Nephron (organoid): ENCODE measurements at regions not wholly inside any gene's neighbourhood (a gene's known extent, or its start where the extent isn't known, plus 50 kb on each side); places are given as distances from the start of the nearest gene placed in this dataset.

Experiments used
- H3K27ac Mint-ChIP-seq, 3 experiments: 2 replicates each; pipeline ENCODE4 v1.8.0; 2020; ENCODE audit warnings: mixed read lengths in 3 of 3, mild to moderate bottlenecking in 2 of 3, moderate library complexity in 1 of 3
- H3K27me3 Mint-ChIP-seq: 2 replicates; pipeline ENCODE4 v1.8.0; 2021; ENCODE audit warnings: low read depth, mild to moderate bottlenecking, moderate library complexity, mixed read lengths
- H3K36me3 Mint-ChIP-seq: 2 replicates; pipeline ENCODE4 v1.8.0; 2020; ENCODE audit warnings: low read depth, mixed read lengths
- H3K4me1 Mint-ChIP-seq: 2 replicates; pipeline ENCODE4 v1.8.0; 2020; ENCODE audit warnings: mixed read lengths
- H3K4me3 Mint-ChIP-seq, 3 experiments: 2 replicates each; pipeline ENCODE4 v1.8.0; 2020; ENCODE audit warnings: mild to moderate bottlenecking in 3 of 3, mixed read lengths in 3 of 3, moderate library complexity in 2 of 3
- H3K9me3 Mint-ChIP-seq: 2 replicates; pipeline ENCODE4 v1.8.0; 2020; ENCODE audit warnings: mixed read lengths
- TF ChIP-seq, protein P1 (sequence below), 3 experiments: fragments of 200-600 bp; sonication (generic); IDR thresholded peaks; one replicate each; pipeline ENCODE4 v1.5.0; 2021; ENCODE audit warnings: antibody characterized with exemption in 3 of 3; ENCODE audit not compliant: unreplicated experiment in 3 of 3

DNA sequence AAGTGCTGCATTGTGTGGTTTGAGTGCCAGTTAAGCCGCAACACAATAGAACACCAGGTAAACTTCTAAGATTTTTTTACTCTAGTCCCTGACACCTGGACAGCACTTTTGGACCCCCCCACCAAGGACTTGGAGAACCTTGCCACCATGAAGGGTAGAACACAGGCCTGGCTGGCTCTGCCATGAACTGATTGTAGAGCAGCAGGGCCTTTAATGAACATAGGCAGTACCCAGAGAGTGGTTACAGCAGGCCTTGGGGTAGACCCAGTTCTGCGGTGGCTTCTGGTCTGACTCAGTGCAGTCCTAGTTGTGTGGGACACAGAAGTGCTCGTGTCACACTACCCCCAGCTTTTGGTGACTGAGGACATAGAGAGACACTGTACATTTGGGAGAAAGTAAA, 648.3 kb downstream of the PCDH19 start:
- TF ChIP-seq, protein P1, sequence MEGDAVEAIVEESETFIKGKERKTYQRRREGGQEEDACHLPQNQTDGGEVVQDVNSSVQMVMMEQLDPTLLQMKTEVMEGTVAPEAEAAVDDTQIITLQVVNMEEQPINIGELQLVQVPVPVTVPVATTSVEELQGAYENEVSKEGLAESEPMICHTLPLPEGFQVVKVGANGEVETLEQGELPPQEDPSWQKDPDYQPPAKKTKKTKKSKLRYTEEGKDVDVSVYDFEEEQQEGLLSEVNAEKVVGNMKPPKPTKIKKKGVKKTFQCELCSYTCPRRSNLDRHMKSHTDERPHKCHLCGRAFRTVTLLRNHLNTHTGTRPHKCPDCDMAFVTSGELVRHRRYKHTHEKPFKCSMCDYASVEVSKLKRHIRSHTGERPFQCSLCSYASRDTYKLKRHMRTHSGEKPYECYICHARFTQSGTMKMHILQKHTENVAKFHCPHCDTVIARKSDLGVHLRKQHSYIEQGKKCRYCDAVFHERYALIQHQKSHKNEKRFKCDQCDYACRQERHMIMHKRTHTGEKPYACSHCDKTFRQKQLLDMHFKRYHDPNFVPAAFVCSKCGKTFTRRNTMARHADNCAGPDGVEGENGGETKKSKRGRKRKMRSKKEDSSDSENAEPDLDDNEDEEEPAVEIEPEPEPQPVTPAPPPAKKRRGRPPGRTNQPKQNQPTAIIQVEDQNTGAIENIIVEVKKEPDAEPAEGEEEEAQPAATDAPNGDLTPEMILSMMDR (IDR thresholded peaks at IDR 0.05; ENCODE audit: unreplicated experiment in 3 of 3), result no peak
- H3K36me3 Mint-ChIP-seq, result no peaks in the 10 kb centered on the region
- H3K9me3 Mint-ChIP-seq, result peaks cover 13% of the 10 kb centered on the region
- H3K27ac Mint-ChIP-seq, result no peak overlapping the region
- H3K4me1 Mint-ChIP-seq, result no peaks in the 10 kb centered on the region
- H3K4me3 Mint-ChIP-seq, result no peak overlapping the region
- H3K27me3 Mint-ChIP-seq, result no peaks in the 10 kb centered on the region

DNA sequence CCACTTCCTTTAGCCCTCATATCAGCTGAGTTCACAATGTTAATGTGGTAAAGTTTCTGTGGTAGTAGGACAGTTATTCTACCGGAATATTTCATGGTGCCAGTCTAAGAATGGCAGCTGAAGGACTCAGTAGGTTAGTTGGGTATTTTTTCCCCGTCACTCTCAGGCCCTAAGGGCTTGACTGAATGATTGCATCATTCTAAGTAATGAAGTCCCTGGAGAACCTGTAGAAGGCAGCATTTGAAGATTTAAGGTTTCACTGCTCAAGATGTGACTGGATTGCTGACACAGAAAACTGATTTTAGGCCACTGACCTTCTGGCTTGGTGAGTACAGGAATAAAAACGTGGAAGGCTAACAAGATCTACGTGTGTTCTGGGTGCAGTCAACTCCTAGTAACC, 657.3 kb downstream of the PCDH19 start:
- Mint-ChIP-seq H3K27ac (no peak overlapping the region), H3K27me3 (no peaks in the 10 kb centered on the region), H3K9me3 (no peaks in the 10 kb centered on the region), H3K4me1 (no peaks in the 10 kb centered on the region), H3K36me3 (no peaks in the 10 kb centered on the region), H3K4me3 (no peak overlapping the region)
- TF ChIP-seq, protein P1 (IDR thresholded peaks at IDR 0.05; ENCODE audit: unreplicated experiment in 3 of 3), result no peak

DNA sequence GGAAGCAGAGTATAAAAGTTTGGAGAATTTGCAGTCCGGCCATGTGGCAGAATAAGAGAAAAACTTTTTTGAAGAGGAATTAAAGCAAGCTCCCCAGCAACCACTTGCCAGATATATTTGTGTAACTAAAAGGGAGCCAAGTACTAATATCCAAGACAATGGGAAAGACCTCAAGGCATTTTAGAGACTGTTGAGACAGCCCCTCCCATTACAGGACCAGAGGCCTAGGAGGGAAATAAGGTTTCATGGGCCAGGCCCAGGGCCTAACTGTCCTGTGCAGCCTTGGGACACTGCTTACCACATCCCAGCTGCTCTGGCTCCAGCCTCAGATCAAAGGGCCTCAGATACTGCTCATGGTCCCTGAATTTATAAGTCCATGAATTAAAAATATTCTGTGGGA, 659.4 kb downstream of the PCDH19 start:
- Mint-ChIP-seq H3K27me3 (no peaks in the 10 kb centered on the region), H3K27ac (no peak overlapping the region), H3K9me3 (peaks cover 3% of the 10 kb centered on the region), H3K4me3 (no peak overlapping the region), H3K36me3 (no peaks in the 10 kb centered on the region), H3K4me1 (no peaks in the 10 kb centered on the region)
- TF ChIP-seq, protein P1 (IDR thresholded peaks at IDR 0.05; ENCODE audit: unreplicated experiment in 3 of 3), result no peak

DNA sequence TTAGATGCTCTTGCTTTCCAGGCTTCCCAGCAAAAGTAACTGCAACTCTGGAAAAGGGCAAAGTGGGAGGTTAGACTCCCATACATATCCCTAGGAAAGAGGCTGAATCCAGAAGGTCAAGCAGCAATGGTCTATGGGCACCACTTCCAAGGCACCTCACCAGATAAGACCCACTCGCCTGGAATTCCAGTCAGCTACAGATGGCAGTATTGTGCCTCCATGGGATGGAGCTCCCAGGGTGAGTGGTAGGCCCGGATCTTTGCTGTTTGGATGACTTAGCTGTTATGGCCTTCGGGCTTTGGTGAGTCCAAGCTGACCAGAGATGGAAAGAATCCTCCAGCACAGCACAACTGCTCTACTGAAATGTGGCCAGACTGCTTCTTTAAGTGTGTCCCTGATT, 688.0 kb downstream of the PCDH19 start:
- TF ChIP-seq, protein P1 (IDR thresholded peaks at IDR 0.05; ENCODE audit: unreplicated experiment in 3 of 3), result no peak
- Mint-ChIP-seq H3K4me3 (no peak overlapping the region), H3K27ac (no peak overlapping the region), H3K27me3 (peaks cover 2% of the 10 kb centered on the region), H3K36me3 (no peaks in the 10 kb centered on the region), H3K4me1 (no peaks in the 10 kb centered on the region), H3K9me3 (peaks cover 3% of the 10 kb centered on the region)

DNA sequence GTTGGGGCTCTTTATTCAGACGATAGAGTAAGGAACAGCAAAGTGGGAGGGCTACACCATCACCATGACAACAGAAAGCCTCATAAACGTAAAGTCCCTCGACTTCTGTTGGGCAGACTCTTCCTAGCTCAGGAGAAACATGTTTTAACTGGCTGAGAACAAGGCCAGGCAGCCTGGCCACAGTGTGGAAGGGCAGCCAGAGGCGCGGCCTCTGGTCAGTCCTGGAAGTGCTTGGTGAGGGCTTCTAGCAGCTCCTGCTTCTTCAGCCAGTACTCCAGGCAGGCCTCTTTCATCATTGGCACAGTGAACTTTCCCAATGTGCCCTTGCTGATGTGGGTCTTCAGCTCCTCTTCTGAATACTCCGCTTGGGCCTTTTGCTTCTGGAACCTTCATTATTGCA, 690.9 kb downstream of the PCDH19 start:
- TF ChIP-seq, protein P1 (IDR thresholded peaks at IDR 0.05; ENCODE audit: unreplicated experiment in 3 of 3), result no peak
- H3K27ac Mint-ChIP-seq, result no peak overlapping the region

DNA sequence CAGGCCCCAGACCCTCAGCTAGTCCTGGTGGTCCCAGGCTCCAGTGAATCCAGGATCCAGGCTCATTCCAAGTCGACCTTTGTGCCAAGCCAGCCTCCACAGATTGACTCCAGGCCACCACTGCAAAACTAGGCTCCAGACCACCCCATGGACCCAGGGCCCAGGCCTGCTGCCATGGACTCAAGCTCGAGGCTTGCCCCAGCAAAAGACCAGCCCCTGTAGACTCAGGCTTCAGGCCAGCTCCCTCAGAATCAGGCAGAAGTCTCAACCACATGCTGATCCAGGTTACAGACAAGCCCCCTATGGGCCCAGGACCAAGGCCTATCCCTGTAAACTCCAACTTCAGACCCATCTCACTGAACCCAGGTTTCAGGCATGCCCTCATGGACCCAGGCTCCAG, 692.4 kb downstream of the PCDH19 start:
- no peaks in the 10 kb centered on the region for H3K36me3 Mint-ChIP-seq
- H3K9me3 Mint-ChIP-seq, result no peaks in the 10 kb centered on the region
- no peaks in the 10 kb centered on the region for H3K4me1 Mint-ChIP-seq
- no peak overlapping the region for H3K27ac Mint-ChIP-seq
- peaks cover 7% of the 10 kb centered on the region for H3K27me3 Mint-ChIP-seq
- TF ChIP-seq, protein P1 (IDR thresholded peaks at IDR 0.05; ENCODE audit: unreplicated experiment in 3 of 3), result no peak
- no peak overlapping the region for H3K4me3 Mint-ChIP-seq

More for the DNA sequence above, 690.9 kb downstream of the PCDH19 start:
- Mint-ChIP-seq H3K9me3 (no peaks in the 10 kb centered on the region), H3K4me1 (no peaks in the 10 kb centered on the region), H3K36me3 (no peaks in the 10 kb centered on the region), H3K4me3 (no peak overlapping the region), H3K27me3 (peaks cover 7% of the 10 kb centered on the region)
